Right atrium auricular region (tissue), 2 donors: ENCODE measurements at regions not wholly inside any gene's neighbourhood (a gene's known extent, or its start where the extent isn't known, plus 50 kb on each side); places are given as distances from the start of the nearest gene placed in this dataset.

ENCODE experiments used
- DNase-seq: peaks from one replicate; pipeline ENCODE4 v3.0.0-alpha.2; 2019; ENCODE audit warnings: low spot score
- H3K27ac ChIP-seq, 2 donors: fragments of 200-600 bp; sonication (generic); 1 replicate in 1 of 2; 2 replicates in 1 of 2; pipeline ENCODE4 v1.5.1; 2016 to 2019
- H3K27me3 ChIP-seq, 2 donors: fragments of 200-600 bp; sonication (generic); one replicate each; pipeline versions ENCODE4 v1.5.1 to v1.6.0; 2017 to 2019
- H3K36me3 ChIP-seq: fragments of 200-600 bp; sonication (generic); one replicate; pipeline ENCODE4 v1.5.1; 2016
- H3K4me1 ChIP-seq, 2 donors: fragments of 200-600 bp; sonication (generic); one replicate each; pipeline versions ENCODE4 v1.5.1 to v1.6.0; 2017 to 2019
- H3K4me3 ChIP-seq, 2 donors: fragments of 200-600 bp; sonication (generic); 1 replicate in 1 of 2; 2 replicates in 1 of 2; pipeline ENCODE4 v1.5.1; 2017 to 2019; ENCODE audit warnings: mild to moderate bottlenecking in 1 of 2, moderate library complexity in 1 of 2
- H3K9me3 ChIP-seq, 2 donors: fragments of 200-600 bp; sonication (generic); one replicate each; pipeline ENCODE4 v1.5.1; 2019
- CTCF ChIP-seq, 2 donors: fragments of 200-600 bp; sonication (generic); IDR thresholded peaks; one replicate each; pipeline ENCODE4 v1.5.1; 2019; ENCODE audit warnings: antibody characterized with exemption in 2 of 2

GRCh38 chr11:134008634-134009071 lies 51.9 kb upstream of the IGSF9B start:
- H3K9me3 ChIP-seq, result no peaks in the 10 kb centered on the region
- no peak for TF ChIP-seq CTCF (IDR thresholded peaks at IDR 0.05)
- no peaks in the 10 kb centered on the region for H3K36me3 ChIP-seq
- no peak overlapping the region for H3K27ac ChIP-seq
- no peaks in the 10 kb centered on the region for H3K27me3 ChIP-seq
- no peak for DNase-seq
- H3K4me1 ChIP-seq, result peaks cover 0 to 13% of the 10 kb centered on the region in 2 donors
- no peak overlapping the region for H3K4me3 ChIP-seq

DNA sequence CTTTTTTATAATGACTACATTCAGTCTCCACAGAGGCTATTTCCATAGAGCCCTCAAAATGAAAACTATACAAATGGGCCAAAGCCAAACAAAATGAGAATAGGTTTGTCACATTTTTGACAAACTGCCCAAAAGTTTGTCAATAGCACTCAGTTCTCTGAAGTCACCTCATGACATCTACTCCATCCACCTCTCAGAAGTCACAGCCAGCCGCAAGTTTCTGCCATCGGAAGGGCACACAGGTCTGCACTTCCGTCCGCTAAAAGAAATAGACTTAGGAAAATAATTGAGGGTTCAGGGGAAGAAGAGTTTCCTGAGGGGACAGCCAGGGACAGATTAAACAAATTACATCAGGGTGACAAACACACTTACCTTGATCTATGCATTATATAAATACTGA lies 55.4 kb upstream of the JAM3 start:
- no peaks in the 10 kb centered on the region for H3K27me3 ChIP-seq
- DNase-seq, result no peak

GRCh38 chr11:134014511-134014910 lies 54.4 kb upstream of the JAM3 start:
- Histone ChIP-seq H3K36me3 (no peaks in the 10 kb centered on the region), H3K4me3 (no peak overlapping the region), H3K27me3 (no peaks in the 10 kb centered on the region), H3K4me1 (peaks cover 0 to 9% of the 10 kb centered on the region in 2 donors), H3K9me3 (no peaks in the 10 kb centered on the region), H3K27ac (peak overlapping the region; percentile 16 to 61)
- DNase-seq, result no peak
- peak in 1 of 2 donors; percentile 64 for TF ChIP-seq CTCF (IDR thresholded peaks at IDR 0.05)

More for the DNA sequence above, 55.4 kb upstream of the JAM3 start:
- Histone ChIP-seq H3K4me1 (peaks cover 0 to 9% of the 10 kb centered on the region in 2 donors), H3K27ac (no peak overlapping the region), H3K9me3 (no peaks in the 10 kb centered on the region), H3K4me3 (no peak overlapping the region), H3K36me3 (no peaks in the 10 kb centered on the region)
- no peak for TF ChIP-seq CTCF (IDR thresholded peaks at IDR 0.05)

GRCh38 chr11:134015556-134015955 lies 53.3 kb upstream of the JAM3 start:
- peaks cover 0 to 9% of the 10 kb centered on the region in 2 donors for H3K4me1 ChIP-seq
- no peaks in the 10 kb centered on the region for H3K36me3 ChIP-seq
- H3K4me3 ChIP-seq, result no peak overlapping the region
- DNase-seq, result no peak
- H3K27ac ChIP-seq, result peak overlapping the region in 1 of 2 donors; percentile 61
- no peaks in the 10 kb centered on the region for H3K9me3 ChIP-seq
- no peaks in the 10 kb centered on the region for H3K27me3 ChIP-seq
- TF ChIP-seq CTCF (IDR thresholded peaks at IDR 0.05), result peak in 1 of 2 donors; percentile 39

DNA sequence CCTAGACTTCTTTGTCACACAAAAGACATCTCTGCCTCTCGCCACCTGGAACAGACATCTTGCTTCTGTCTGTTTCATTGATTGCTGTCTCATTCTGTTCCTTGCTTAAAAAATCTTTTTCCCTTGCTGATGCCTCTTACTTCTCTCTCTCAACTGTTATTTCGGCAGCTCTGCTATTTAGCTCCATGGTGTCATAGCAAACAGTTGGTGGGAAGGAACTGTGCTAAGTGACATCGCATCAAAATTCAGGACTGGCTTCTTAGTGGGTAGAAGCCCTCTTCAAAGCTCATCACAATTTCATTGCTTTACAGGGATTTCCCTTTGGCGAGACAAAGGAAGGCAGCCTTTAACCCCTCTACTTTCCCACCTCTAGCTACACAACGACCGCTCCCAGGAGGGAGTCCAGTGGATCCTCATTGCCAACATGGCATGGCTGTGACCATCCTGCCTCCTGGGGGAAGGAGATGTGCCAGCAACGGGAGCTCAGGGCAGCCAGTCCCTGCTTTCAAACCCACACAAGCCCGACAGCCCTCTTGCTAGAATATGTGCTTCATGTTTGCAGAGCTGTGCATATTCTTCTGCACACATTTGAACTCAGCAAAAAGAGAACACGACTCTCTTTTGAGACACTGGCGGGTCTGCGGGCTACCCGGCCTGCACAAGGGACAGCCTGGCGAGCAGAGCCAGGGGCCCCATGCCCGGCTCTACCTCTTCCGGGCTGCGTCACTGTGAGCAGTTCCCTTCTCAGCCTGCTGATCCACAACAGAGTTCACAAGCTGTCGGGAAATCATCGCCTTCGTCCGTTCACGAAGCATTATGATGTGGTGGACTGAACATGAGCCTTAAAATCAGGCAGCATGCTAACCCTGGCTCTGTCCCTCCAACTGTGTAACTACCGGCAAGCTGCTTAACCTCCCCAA lies 51.1 kb upstream of the JAM3 start:
- no peak overlapping the region for H3K4me3 ChIP-seq
- H3K27ac ChIP-seq, result no peak overlapping the region
- no peaks in the 10 kb centered on the region for H3K9me3 ChIP-seq
- peaks cover 0 to 9% of the 10 kb centered on the region in 2 donors for H3K4me1 ChIP-seq
- TF ChIP-seq CTCF (IDR thresholded peaks at IDR 0.05), result no peak
- H3K27me3 ChIP-seq, result no peaks in the 10 kb centered on the region
- no peaks in the 10 kb centered on the region for H3K36me3 ChIP-seq
- DNase-seq, result no peak
